ENCODE measurements at regions not wholly inside any gene's neighbourhood (a gene's known extent, or its start where the extent isn't known, plus 50 kb on each side); places are given as distances from the start of the nearest gene placed in this dataset.
A peak's percentile ranks its signal among the peaks of the same experiment; 100 is the strongest.

- TF ChIP-seq CTCF (conservative IDR thresholded peaks at IDR 0.05; ENCODE audit: control insufficient read depth, insufficient read depth, low read depth, low read length), result no peak
- H3K4me3 ChIP-seq (ENCODE audit: control insufficient read depth, low read depth, low read length), result no peak overlapping the region
- DNase-seq (ENCODE audit: low read depth), result peak; percentile 85
These were observed 284.1 kb downstream of the IRS1 start for GRCh38 chr2:226515344-226516055.

- TF ChIP-seq CTCF (conservative IDR thresholded peaks at IDR 0.05; ENCODE audit: control insufficient read depth, insufficient read depth, low read depth, low read length), result no peak
- H3K4me3 ChIP-seq (ENCODE audit: control insufficient read depth, low read depth, low read length), result no peak overlapping the region
- peak; percentile 77 for DNase-seq (ENCODE audit: low read depth)
These were observed 284.7 kb downstream of the IRS1 start for GRCh38 chr2:226514895-226515294.

GRCh38 chr2:226511311-226511710 is 288.3 kb downstream of the IRS1 start:
- no peak for TF ChIP-seq CTCF (conservative IDR thresholded peaks at IDR 0.05; ENCODE audit: control insufficient read depth, insufficient read depth, low read depth, low read length)
- no peak for DNase-seq (ENCODE audit: low read depth)
- no peak overlapping the region for H3K4me3 ChIP-seq (ENCODE audit: control insufficient read depth, low read depth, low read length)

GRCh38 chr2:226508683-226509082 is 290.9 kb downstream of the IRS1 start:
- no peak overlapping the region for H3K4me3 ChIP-seq (ENCODE audit: control insufficient read depth, low read depth, low read length)
- DNase-seq (ENCODE audit: low read depth), result peak; percentile 13
- no peak for TF ChIP-seq CTCF (conservative IDR thresholded peaks at IDR 0.05; ENCODE audit: control insufficient read depth, insufficient read depth, low read depth, low read length)

- H3K4me3 ChIP-seq (ENCODE audit: control insufficient read depth, low read depth, low read length), result no peak overlapping the region
- DNase-seq (ENCODE audit: low read depth), result no peak
- no peak for TF ChIP-seq CTCF (conservative IDR thresholded peaks at IDR 0.05; ENCODE audit: control insufficient read depth, insufficient read depth, low read depth, low read length)
These were observed 291.6 kb downstream of the IRS1 start for GRCh38 chr2:226508005-226508404.

GRCh38 chr2:226497146-226497909 is 302.3 kb downstream of the IRS1 start:
- no peak for DNase-seq (ENCODE audit: low read depth)
- no peak overlapping the region for H3K4me3 ChIP-seq (ENCODE audit: control insufficient read depth, low read depth, low read length)
- no peak for TF ChIP-seq CTCF (conservative IDR thresholded peaks at IDR 0.05; ENCODE audit: control insufficient read depth, insufficient read depth, low read depth, low read length)
